GM18861 (cell line): ENCODE measurements at regions not wholly inside any gene's neighbourhood (a gene's known extent, or its start where the extent isn't known, plus 50 kb on each side); places are given as distances from the start of the nearest gene placed in this dataset.
"Not testable (repeated sequence)": the region's sequence is repeated elsewhere in the genome, so short reads cannot be mapped to it uniquely, and the experiment has no call there.

Source experiments
- ATAC-seq: cut with Tn5 transposase; IDR thresholded peaks from one replicate; pipeline ENCODE4 v1.9.1; 2021; ENCODE audit not compliant: unreplicated experiment

DNA sequence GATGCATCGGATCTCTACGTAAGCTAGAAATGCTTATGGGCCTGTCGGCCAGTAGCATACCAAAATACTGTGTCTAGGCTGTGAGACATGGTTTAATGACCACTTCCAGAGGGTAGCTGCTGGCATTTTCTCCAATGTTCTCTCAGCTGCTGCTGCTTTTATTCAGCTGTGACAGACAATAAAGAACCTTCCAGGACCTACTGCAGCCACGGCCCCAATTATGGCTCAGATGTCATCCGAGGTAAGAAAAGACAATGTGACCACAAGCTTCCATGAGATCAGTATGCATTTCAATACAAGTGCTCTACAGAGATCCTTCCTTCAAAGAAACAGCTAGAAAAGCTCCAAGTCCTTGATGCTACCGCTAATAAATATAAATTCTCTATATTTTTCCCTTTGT, 256.2 kb downstream of the SDHAF3 start:
- ATAC-seq = no peak

DNA sequence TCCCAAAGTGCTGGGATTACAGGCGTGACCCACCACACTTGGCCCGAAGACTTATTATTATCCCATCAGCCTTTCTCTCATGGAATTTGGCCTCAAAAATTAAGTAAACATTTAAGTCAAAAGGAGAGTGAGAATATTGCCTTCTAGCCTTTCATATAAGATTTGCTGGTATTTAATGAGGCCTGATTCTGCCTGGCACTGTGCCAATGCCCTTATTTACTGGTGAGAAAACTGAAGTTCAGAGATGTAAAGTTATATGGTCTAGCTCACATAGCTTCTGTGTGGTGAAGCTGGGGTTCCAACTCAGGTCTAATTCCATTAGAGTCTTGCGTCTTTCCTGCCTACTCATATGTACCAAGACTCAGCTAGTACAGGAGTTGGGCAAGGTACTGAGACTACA, 260.2 kb downstream of the SDHAF3 start:
- ATAC-seq = no peak

DNA sequence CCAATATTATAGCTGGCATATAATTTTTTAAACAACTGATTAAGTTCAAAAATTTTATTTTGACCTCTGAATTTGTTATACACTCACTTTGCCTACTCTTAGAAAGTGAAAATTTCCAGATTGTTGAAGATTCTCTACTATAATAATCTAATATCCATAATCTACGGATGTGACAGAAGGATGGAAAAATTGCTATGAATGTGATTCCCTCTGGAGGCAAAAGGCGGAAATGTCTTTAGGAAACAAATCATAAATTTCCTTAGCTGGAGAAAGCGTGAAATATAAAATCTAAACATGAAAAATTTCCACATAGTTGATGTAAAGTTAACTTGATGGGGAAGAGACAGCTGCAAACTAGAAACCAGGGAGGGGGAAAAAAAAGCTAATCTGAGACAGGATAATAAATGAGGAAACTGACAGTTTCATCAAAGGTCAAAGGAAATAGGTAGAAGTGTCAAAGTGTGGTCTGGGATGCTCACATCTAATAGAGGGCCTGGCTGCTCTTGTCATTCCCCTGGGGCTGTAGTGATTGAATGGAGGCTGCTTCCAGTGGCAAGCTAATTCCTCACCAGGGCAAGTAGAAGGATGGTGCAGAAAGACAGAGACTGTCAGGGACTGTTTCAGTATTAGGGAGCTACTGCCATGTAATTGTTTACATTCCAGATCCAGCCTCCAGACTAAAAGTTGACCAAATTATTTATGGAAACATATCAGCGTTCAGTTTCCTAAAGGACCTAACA, 264.5 kb downstream of the SDHAF3 start:
- ATAC-seq = no peak

DNA sequence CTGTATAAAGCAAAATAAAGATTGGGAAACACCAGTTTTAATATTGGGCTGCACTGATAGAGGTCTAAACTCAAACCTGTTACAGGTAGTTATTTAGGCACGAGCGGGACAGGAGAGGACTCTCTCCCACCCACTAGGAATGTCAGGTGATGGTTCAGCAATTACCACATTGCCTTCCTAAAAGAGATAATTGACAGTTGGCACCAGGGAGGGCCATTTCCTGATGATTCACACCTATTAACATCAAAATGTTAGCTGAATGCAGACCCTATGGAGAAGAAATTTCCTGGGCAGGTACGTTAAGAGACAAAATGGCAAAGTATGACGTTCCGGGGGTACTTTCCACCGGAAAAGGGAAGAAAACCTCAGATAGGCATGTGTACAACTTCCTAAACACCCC, 272.6 kb downstream of the SDHAF3 start:
- ATAC-seq = no peak

GRCh38 chr7:97390915-97391593, 273.6 kb downstream of the SDHAF3 start:
- no peak for ATAC-seq

DNA sequence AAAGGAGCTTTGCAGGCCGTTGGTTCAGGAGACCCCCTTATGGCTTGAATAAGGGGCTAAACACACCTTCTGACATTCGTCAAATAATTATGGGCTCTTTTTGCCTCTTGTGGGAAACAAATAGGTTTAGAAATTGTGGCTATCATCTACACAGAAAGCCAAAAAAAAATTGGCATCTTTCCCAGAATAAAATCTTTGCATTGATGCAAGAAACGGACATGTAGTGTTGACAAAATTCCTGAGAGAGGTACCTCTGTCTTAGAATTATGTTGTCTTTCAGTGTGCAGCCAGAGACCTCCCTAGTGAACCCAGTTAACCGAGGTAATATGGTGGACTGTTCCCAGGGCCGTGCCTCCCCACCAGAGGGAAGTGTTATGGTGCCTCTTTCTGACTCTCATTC, 283.9 kb downstream of the SDHAF3 start:
- ATAC-seq = no peak

DNA sequence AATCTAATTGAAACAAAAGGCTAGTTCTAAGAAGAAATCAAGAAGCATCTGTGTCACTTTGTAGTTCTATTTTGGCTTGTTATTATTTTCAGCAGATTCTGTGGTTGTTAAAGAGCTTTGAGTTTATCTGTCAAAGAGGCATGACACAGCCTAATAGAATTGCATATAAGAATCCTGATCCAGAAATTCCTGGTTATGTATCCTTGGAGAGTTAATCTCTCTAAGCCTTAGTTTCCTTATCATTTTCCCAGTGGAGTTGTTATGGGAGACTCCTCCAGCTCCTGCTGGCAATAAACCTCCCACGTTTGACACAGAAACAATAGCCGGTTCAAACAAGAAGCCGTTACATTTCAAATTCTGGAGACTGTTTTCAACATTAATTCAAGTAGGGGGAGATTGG, 288.3 kb downstream of the SDHAF3 start:
- ATAC-seq = no peak

- no peak for ATAC-seq
Observed at GRCh38 chr7:97407106-97407505, 289.6 kb downstream of the SDHAF3 start.

DNA sequence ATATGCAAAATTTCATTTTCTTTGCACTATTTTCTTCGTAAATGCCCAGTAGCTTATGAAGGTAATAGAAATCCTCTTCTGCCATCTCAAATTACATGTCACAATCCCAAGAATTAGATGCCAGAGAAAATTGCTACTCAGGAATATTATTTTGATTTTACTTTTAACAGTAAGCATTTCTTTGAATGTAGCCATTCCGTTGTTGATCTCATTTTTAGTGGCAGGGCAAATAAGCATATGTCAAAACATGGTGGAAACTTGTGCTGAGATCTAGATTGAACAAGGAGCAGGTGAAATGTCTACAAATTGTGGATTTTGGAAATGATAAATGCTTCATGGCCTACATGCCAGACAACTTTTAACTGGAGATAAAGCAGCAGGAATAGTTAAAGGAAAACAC, 291.8 kb downstream of the SDHAF3 start:
- no peak for ATAC-seq

DNA sequence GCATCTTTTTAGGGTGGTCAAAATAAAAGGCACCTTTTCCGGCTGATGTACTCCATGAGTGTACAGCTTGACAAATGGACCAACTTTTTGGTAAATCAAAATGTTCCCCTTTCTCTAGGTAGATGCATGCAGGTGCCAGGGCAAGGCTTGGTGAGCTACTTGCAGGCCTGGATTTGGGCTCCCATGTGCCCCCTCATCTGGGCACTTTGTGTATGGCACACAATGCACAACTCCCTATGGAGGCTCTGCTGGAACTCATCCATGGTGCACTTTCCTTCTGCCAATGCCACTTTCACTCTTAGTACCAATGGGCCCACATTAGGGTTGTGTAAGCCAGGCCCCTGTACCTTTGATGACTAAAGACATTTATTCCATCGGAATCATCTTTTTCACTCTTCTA, 300.8 kb downstream of the SDHAF3 start:
- no peak for ATAC-seq

DNA sequence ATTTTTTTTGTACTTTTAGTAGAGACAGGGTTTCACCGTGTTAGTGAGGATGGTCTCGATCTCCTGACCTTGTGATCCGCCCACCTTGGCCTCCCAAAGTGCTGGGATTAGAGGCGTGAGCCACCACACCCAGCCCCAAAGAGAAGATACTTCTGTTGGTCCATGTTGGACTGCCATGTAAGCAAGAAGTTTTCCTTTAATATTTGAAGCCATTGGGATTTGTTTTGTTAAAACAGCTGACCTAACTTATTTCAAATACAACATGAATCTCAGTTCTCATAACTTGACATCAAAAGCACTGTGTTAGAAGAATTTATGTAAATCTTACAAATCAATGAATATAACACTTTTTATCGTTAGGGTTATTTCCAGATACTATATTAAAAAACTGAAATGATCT, 302.4 kb downstream of the SDHAF3 start:
- ATAC-seq = no peak

DNA sequence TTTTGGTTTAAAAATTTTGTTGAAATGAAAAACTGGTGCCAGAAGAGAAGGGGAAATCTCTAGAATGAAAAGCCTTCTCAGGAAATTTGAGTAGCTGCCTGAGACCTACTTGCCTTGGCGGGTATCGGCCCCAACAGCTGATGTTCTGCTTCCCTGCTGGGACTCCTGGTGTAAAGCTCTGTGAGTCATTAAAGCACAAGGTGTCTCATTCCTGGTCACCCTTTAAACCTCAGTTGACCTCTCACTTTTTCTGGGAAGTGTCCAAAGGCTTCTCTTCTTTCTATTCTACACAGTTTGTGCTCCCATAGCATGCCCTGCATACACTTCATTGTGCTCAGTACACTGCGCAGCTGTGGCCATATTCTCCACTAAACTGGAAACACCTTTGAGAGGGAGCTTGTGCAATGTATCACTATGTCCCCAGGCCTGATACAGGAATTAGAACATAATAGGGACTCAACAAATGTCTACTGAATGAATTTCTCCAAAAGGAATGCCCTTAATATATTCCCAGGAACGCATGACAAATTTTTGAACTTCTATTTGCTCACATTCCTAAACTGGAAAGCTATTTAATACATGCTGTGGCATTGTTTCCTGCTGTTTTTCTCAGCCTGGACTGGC, 303.9 kb downstream of the SDHAF3 start:
- ATAC-seq = no peak

DNA sequence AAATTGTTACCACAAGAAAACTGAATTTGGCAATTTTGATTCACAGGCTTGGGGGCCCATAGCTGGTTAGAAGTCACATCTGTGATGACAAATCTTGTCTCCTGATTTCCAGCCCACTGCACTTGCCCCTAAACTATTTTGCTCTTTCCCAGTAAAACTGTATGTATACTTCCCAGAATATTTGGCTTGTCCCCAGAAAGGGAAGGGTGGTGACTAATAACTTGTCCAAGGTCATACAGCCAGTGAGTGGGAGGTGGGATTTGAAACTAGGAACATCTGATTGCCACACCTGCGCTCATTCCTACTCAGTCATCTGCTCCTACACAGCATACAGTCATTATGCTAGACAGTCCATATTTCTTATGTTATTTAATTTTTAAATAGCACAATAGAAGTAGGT, 304.5 kb downstream of the SDHAF3 start:
- no peak for ATAC-seq

- ATAC-seq = no peak
Observed at GRCh38 chr7:97430006-97430405, 301.9 kb upstream of the TAC1 start.

- ATAC-seq = no peak
Observed at GRCh38 chr7:97439637-97440214, 292.2 kb upstream of the TAC1 start.

DNA sequence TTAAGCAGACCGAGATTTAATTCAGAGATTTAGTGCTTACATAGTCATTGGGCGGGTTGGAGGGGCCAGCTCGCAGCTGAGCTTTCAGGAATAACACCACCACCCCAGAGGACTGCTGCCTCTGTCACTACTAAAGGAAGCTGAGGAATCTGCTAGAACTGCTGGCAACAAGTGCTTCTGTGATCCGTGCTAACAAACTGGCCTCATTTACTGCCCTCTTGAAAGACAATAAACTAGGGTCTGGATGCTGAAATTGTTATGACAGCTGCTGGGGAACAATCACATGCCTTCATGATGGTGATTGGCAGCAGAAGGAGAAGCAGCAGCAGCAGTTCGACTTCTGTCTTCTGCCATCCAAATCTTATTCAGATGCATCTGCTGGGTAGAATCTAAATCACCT, 285.5 kb upstream of the TAC1 start:
- no peak for ATAC-seq

DNA sequence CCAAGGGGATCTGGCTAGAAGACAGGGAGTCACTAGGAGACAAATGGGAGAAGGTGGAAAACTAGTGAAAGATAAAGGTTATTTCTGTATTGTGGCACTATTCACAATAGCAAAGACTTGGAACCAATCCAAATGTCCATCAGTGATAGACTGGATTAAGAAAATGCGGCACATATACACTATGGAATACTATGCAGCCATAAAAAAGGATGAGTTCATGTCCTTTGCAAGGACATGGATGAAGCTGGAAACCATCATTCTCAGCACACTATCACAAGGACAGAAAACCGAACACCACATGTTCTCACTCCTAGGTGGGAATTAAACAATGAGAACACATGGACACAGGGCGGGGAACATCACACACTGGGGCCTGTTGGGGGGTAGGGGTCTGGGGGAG, 282.4 kb upstream of the TAC1 start:
- not testable (repeated sequence) for ATAC-seq

- ATAC-seq = no peak
Observed at GRCh38 chr7:97450516-97450915, 281.4 kb upstream of the TAC1 start.

- no peak for ATAC-seq
Observed at GRCh38 chr7:97454636-97455035, 277.2 kb upstream of the TAC1 start.

DNA sequence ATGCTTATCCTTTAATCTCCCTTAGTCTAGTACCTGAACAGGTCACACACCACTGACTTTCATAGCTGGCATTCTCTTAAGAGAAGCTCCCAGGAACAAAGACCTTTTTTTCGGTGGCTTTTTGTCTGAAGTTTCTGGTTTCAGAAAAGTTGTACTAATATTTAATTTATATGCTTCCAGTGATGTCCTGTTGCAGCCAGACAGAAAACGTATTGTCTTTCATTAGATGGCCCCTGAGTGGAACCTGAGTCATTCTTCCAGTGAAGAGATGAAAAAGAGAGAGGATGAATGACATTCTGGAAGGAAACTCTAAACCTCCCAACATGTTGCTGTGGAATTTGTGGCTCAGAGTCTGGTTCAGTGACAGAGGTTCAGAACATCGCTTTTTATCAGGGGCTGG, 274.8 kb upstream of the TAC1 start:
- no peak for ATAC-seq

DNA sequence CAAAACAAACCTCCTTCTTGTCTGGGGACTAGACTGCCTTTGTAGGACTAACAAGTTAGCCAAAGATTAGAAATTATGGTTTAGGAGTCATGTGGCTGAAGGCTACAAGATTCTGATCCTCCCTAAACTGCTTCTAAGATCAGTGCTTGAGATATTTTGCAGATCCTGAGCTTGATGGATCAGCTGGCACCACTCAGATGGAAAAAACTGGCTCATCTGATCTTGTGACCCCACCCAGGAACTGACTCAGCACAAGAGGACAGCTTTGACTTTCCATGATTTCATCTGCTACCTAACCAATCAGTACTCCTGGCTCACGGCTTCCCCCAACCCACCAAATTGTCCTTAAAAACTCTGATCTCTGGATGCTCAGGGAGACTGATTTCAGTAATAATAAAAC, 271.5 kb upstream of the TAC1 start:
- no peak for ATAC-seq

GRCh38 chr7:97461596-97461995, 270.3 kb upstream of the TAC1 start:
- no peak for ATAC-seq
